ENCODE measurements at regions not wholly inside any gene's neighbourhood (a gene's known extent, or its start where the extent isn't known, plus 50 kb on each side); places are given as distances from the start of the nearest gene placed in this dataset.

DNA sequence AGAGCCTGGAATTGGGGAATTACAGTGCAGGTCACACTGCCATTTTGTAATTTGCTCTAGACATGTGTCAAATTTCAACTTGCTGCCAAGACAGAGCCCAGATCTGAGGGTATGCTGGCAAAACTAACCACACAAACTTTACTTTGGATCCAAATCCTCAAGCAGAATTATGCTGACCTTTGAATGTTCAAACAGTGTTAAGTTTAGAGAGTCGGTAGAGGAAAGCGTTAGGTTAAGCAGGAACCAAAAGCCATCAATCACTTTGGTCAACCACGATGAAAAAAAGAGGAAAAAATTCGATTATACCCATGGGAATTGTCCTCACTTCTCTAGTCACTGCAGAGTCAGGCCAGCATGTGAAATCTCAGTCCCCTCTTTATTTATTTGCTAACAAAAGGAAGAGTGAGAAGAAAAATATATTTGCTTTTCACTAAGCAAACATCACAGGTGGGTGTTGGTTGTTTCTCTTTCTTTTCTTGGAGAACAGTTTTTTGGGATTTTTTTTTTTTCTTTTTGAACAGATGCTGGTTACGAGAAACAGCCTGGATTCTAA, 105.1 kb upstream of the ADGRF1 start:
- Histone ChIP-seq H3K4me1 (ENCODE audit: control insufficient read depth in 1 of 2, low read depth in 2 of 2) (no peaks in the 10 kb centered on the region), H3K27ac (no peak overlapping the region), H3K27me3 (replicated peaks; ENCODE audit: insufficient read depth) (no peaks in the 10 kb centered on the region), H3K36me3 (no peaks in the 10 kb centered on the region), H3K4me3 (no peak overlapping the region), H3K9me3 (no peaks in the 10 kb centered on the region)
- TF ChIP-seq, protein P1, sequence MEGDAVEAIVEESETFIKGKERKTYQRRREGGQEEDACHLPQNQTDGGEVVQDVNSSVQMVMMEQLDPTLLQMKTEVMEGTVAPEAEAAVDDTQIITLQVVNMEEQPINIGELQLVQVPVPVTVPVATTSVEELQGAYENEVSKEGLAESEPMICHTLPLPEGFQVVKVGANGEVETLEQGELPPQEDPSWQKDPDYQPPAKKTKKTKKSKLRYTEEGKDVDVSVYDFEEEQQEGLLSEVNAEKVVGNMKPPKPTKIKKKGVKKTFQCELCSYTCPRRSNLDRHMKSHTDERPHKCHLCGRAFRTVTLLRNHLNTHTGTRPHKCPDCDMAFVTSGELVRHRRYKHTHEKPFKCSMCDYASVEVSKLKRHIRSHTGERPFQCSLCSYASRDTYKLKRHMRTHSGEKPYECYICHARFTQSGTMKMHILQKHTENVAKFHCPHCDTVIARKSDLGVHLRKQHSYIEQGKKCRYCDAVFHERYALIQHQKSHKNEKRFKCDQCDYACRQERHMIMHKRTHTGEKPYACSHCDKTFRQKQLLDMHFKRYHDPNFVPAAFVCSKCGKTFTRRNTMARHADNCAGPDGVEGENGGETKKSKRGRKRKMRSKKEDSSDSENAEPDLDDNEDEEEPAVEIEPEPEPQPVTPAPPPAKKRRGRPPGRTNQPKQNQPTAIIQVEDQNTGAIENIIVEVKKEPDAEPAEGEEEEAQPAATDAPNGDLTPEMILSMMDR (IDR thresholded peaks at IDR 0.05) = no peak
- no peak for DNase-seq (ENCODE audit: low spot score)
- ATAC-seq (ENCODE audit: insufficient number of reproducible peaks, low FRiP score, low read depth) = no peak

DNA sequence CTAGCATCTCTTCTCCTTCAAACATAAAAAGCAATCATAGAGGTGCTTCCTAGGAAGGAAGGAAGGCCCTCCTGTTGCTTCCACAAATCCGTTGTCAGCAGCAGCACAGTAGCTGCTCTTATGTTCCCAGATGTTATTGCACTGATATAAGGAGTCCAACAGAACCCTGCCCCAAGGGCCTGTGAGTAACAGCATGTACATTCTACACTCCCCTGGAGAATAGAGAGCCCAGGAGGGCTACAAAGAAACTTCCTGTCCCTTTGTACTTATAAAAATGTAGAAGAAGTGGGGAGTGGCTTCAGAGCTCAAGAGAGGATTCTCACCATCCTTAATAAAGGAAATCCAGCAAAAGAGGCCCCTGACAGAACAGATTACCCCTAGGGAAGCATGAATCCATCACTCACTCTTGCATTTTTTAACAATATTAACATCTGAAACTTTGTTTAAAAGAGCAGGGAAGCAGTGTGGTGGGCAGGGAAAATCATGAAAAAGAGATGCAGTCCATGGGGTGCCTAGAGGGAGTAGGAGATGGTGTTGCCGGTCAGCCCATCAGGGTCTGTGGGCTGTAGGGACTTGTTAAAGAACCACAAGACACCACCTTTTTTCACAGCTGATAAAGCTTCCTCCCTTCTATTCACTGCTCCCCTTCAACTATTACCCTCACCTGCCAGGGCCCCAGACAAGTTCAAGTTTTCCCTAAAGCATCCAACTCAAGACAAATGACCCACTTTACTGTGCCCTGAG, 104.5 kb upstream of the ADGRF1 start:
- Histone ChIP-seq H3K4me1 (ENCODE audit: control insufficient read depth in 1 of 2, low read depth in 2 of 2) (no peaks in the 10 kb centered on the region), H3K4me3 (no peak overlapping the region), H3K36me3 (no peaks in the 10 kb centered on the region), H3K27ac (no peak overlapping the region), H3K9me3 (no peaks in the 10 kb centered on the region), H3K27me3 (replicated peaks; ENCODE audit: insufficient read depth) (no peaks in the 10 kb centered on the region)
- ATAC-seq (ENCODE audit: insufficient number of reproducible peaks, low FRiP score, low read depth) = no peak
- TF ChIP-seq, protein P1 (IDR thresholded peaks at IDR 0.05) = no peak
- no peak for DNase-seq (ENCODE audit: low spot score)

DNA sequence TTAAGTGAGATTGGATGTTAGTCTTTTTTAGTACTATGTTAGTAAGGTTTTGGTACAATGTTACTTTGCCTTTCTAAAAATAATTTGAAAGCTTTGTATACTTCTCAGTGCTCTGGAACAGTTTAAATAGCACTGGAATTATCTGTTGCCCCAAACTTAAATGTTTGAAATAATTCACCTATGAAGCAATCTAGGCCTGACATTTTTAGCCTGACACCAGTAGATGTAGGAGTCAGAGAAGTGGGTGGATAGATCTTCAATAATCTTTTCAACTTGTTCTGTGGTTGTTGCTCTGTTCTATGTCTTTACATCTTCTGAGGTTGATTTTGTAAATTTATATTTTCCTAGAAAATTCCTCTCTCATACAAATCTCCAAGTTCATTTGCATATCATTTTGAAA, 103.1 kb upstream of the ADGRF1 start:
- no peak overlapping the region for H3K27ac ChIP-seq
- ATAC-seq (ENCODE audit: insufficient number of reproducible peaks, low FRiP score, low read depth) = no peak

DNA sequence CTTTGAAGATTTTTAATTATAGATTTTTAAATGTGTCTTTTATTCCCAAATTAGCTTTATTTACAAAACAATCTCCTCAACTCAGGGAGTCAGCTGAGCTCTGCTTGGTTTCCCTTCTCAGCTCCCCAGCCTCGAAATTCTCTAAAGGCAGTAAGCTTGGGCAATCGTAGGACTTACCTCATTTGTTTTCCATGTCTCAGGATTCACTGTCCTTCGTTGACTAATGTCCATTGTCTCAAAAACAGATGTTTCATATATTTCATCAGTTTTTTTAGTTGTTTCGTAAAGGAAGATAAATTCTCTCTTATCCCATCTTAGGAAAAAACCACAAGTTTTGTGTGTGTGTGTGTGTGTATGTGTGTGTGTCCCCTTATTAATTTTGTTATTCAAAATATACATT, 102.2 kb upstream of the ADGRF1 start:
- ATAC-seq (ENCODE audit: insufficient number of reproducible peaks, low FRiP score, low read depth) (no peak), DNase-seq (ENCODE audit: low spot score) (no peak)
- Histone ChIP-seq H3K9me3 (no peaks in the 10 kb centered on the region), H3K4me1 (ENCODE audit: control insufficient read depth in 1 of 2, low read depth in 2 of 2) (no peaks in the 10 kb centered on the region), H3K27me3 (replicated peaks; ENCODE audit: insufficient read depth) (no peaks in the 10 kb centered on the region), H3K27ac (no peak overlapping the region), H3K4me3 (no peak overlapping the region), H3K36me3 (no peaks in the 10 kb centered on the region)
- TF ChIP-seq, protein P1 (IDR thresholded peaks at IDR 0.05) = no peak

More for the DNA sequence above, 103.1 kb upstream of the ADGRF1 start:
- no peak for DNase-seq (ENCODE audit: low spot score)
- Histone ChIP-seq H3K4me3 (no peak overlapping the region), H3K36me3 (no peaks in the 10 kb centered on the region), H3K27me3 (replicated peaks; ENCODE audit: insufficient read depth) (no peaks in the 10 kb centered on the region), H3K9me3 (no peaks in the 10 kb centered on the region), H3K4me1 (ENCODE audit: control insufficient read depth in 1 of 2, low read depth in 2 of 2) (no peaks in the 10 kb centered on the region)
- TF ChIP-seq, protein P1 (IDR thresholded peaks at IDR 0.05) = no peak

DNA sequence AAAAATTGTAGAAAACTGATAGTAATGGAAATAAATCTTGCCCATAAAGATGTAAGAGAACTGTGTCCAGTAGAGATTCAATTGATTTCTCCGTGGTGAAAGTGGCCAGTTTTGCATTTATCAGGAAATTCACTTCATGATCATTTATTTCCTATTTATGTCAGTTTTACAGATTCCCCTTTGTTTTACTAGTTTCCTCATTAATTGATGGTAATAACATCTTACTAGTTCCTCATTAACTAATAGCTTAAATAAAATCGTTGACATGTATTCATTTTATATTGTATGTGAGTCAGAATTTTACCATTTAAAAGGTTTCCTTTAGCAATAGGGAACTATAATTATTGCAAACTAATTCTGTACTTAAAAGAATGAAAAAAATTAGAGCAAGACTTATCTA, 99.8 kb upstream of the ADGRF1 start:
- no peaks in the 10 kb centered on the region for H3K36me3 ChIP-seq
- ATAC-seq (ENCODE audit: insufficient number of reproducible peaks, low FRiP score, low read depth) (no peak), DNase-seq (ENCODE audit: low spot score) (no peak)
- TF ChIP-seq, protein P1 (IDR thresholded peaks at IDR 0.05) = no peak
- H3K27ac ChIP-seq = no peak overlapping the region
- no peak overlapping the region for H3K4me3 ChIP-seq
- no peaks in the 10 kb centered on the region for H3K4me1 ChIP-seq (ENCODE audit: control insufficient read depth in 1 of 2, low read depth in 2 of 2)
- H3K9me3 ChIP-seq = no peaks in the 10 kb centered on the region
- no peaks in the 10 kb centered on the region for H3K27me3 ChIP-seq (replicated peaks; ENCODE audit: insufficient read depth)

All from thoracic aorta (tissue), 2 donors.